IMR-90 (cell line): ENCODE measurements at regions not wholly inside any gene's neighbourhood (a gene's known extent, or its start where the extent isn't known, plus 50 kb on each side); places are given as distances from the start of the nearest gene placed in this dataset.
A peak's percentile ranks its signal among the peaks of the same experiment; 100 is the strongest.

Experiments used
- ATAC-seq: fragments of 200-7000 bp; cut with Tn5 transposase; 2 replicates; pipeline ENCODE4 v1.9.1; 2020; ENCODE audit warnings: low read depth, mild to moderate bottlenecking, moderate library complexity
- BruUV-seq: library from RNA; stranded (reverse); fragments of 400-500 nt; replicated peaks from 2 replicates; lab custom pipeline; 2021; lab: Mats Ljungman, UMichigan
- CTCF ChIA-PET: fragments of 300-600 bp; formaldehyde crosslinking; extraction: SDS; loops from one replicate; lab custom pipeline; 2021; ENCODE audit warnings: antibody characterized with exemption; lab: Yijun Ruan, JAX
- POLR2A ChIA-PET: fragments of 300-600 bp; sonication (Branson Sonifier 250); formaldehyde crosslinking; loops from one replicate; lab custom pipeline; 2022; ENCODE audit warnings: antibody characterized with exemption; ENCODE audit not compliant: unreplicated experiment; lab: Charles Lee
- DNase-seq: peaks from one replicate; pipeline ENCODE4 v3.0.0; 2013
- H2AFZ ChIP-seq: replicated peaks from 2 replicates; pipeline ENCODE3; 2013; ENCODE audit warnings: low read length, mild to moderate bottlenecking; ENCODE audit not compliant: poor library complexity
- H2AK5ac ChIP-seq: 2 replicates; pipeline ENCODE4 v1.6.1; 2013; ENCODE audit warnings: low read depth, low read length, inconsistent platforms
- H2AK9ac ChIP-seq: replicated peaks from 2 replicates; pipeline ENCODE3; 2013; ENCODE audit warnings: mild to moderate bottlenecking, low read depth, low read length, moderate library complexity; ENCODE audit not compliant: poor library complexity
- H2BK120ac ChIP-seq: 2 replicates; pipeline ENCODE4 v1.6.1; 2013; ENCODE audit warnings: low read depth, low read length, inconsistent platforms
- H2BK15ac ChIP-seq: 3 replicates; pipeline ENCODE4 v1.6.1; 2013; ENCODE audit warnings: low read depth, low read length, inconsistent platforms
- H2BK20ac ChIP-seq: 2 replicates; pipeline ENCODE4 v1.6.1; 2013; ENCODE audit warnings: low read depth, mild to moderate bottlenecking, inconsistent platforms, low read length, moderate library complexity
- H2BK5ac ChIP-seq: 2 replicates; pipeline ENCODE4 v1.6.1; 2013; ENCODE audit warnings: mild to moderate bottlenecking, low read depth, low read length, inconsistent platforms; ENCODE audit not compliant: poor library complexity, severe bottlenecking
- H3K14ac ChIP-seq: replicated peaks from 2 replicates; pipeline ENCODE4 v1.6.1; 2013; ENCODE audit warnings: low read depth, low read length, inconsistent platforms
- H3K18ac ChIP-seq: 2 replicates; pipeline ENCODE4 v1.6.1; 2013; ENCODE audit warnings: low read depth, low read length, control low read depth
- H3K23ac ChIP-seq: 2 replicates; pipeline ENCODE4 v1.6.1; 2013; ENCODE audit warnings: low read depth, low read length, inconsistent platforms
- H3K27ac ChIP-seq: 2 replicates; pipeline ENCODE4 v1.5.1; 2013; ENCODE audit warnings: mild to moderate bottlenecking, control low read depth, low read length; ENCODE audit not compliant: insufficient read depth
- H3K27me3 ChIP-seq: 2 replicates; pipeline ENCODE4 v1.6.1; 2013; ENCODE audit warnings: low read length; ENCODE audit not compliant: control insufficient read depth, insufficient read depth
- H3K36me3 ChIP-seq: 2 replicates; pipeline ENCODE4 v1.6.1; 2013; ENCODE audit warnings: low read length, mixed read lengths; ENCODE audit not compliant: control insufficient read depth, insufficient read depth
- H3K4ac ChIP-seq: 2 replicates; pipeline ENCODE4 v1.6.1; 2013; ENCODE audit warnings: low read depth, low read length, inconsistent platforms
- H3K4me1 ChIP-seq: 2 replicates; pipeline ENCODE4 v1.6.1; 2013; ENCODE audit warnings: low read length, mixed read lengths; ENCODE audit not compliant: control insufficient read depth, insufficient read depth
- H3K4me2 ChIP-seq: 2 replicates; pipeline ENCODE4 v1.6.1; 2013; ENCODE audit warnings: low read depth, mild to moderate bottlenecking, control low read depth, low read length, moderate library complexity
- H3K4me3 ChIP-seq: 2 replicates; pipeline ENCODE4 v1.5.1; 2013; ENCODE audit warnings: low read depth, mild to moderate bottlenecking, control low read depth, low read length, moderate library complexity; ENCODE audit not compliant: insufficient read depth
- H3K56ac ChIP-seq: 2 replicates; pipeline ENCODE4 v1.6.1; 2013; ENCODE audit warnings: low read length, inconsistent platforms; ENCODE audit not compliant: insufficient read depth; ENCODE audit errors: extremely low read depth
- H3K79me1 ChIP-seq, 2 experiments: 2 replicates each; pipeline ENCODE4 v1.6.1; 2013; ENCODE audit warnings: low read length in 2 of 2, inconsistent platforms in 1 of 2, low read depth in 1 of 2
- H3K9ac ChIP-seq: 2 replicates; pipeline ENCODE4 v1.6.1; 2013; ENCODE audit warnings: low read depth, low read length, control low read depth
- H3K9me1 ChIP-seq: 2 replicates; pipeline ENCODE4 v1.6.1; 2013; ENCODE audit warnings: low read length, inconsistent platforms; ENCODE audit not compliant: insufficient read depth
- H3K9me3 ChIP-seq: 2 replicates; pipeline ENCODE4 v1.6.1; 2013; ENCODE audit warnings: low read length; ENCODE audit not compliant: control insufficient read depth, insufficient read depth
- H4K20me1 ChIP-seq: 2 replicates; pipeline ENCODE4 v1.6.1; 2013; ENCODE audit warnings: low read length, inconsistent platforms; ENCODE audit not compliant: insufficient read depth
- H4K5ac ChIP-seq: 2 replicates; pipeline ENCODE4 v1.6.1; 2013; ENCODE audit warnings: mild to moderate bottlenecking, low read depth, low read length, control low read depth
- H4K8ac ChIP-seq, 2 experiments: 2 replicates each; pipeline ENCODE4 v1.6.1; 2013; ENCODE audit warnings: low read depth in 2 of 2, low read length in 2 of 2, control low read depth in 1 of 2, inconsistent platforms in 1 of 2
- H4K91ac ChIP-seq: 2 replicates; pipeline ENCODE4 v1.6.1; 2013; ENCODE audit warnings: low read depth, low read length, inconsistent platforms; ENCODE audit not compliant: insufficient read depth
- FOS ChIP-seq: fragments of 150-350 bp; IDR thresholded peaks from 2 replicates; pipeline ENCODE4 v1.6.1; 2016; ENCODE audit warnings: low read depth, low read length
- MAFK ChIP-seq: IDR thresholded peaks from 2 replicates; pipeline ENCODE4 v1.6.1; 2012; ENCODE audit warnings: low read depth, low read length, improper control_type of control experiment
- MAZ ChIP-seq: IDR thresholded peaks from 2 replicates; pipeline ENCODE4 v1.6.1; 2012; ENCODE audit warnings: low read depth, mild to moderate bottlenecking, low read length, improper control_type of control experiment, moderate library complexity, borderline replicate concordance
- NFE2L2 ChIP-seq: fragments of 150-350 bp; IDR thresholded peaks from 2 replicates; pipeline ENCODE4 v1.6.1; 2016; ENCODE audit warnings: low read depth, mild to moderate bottlenecking, low read length
- SMC3 ChIP-seq: fragments of 150-350 bp; IDR thresholded peaks from 2 replicates; pipeline ENCODE4 v1.6.1; 2016; ENCODE audit warnings: low read depth, mild to moderate bottlenecking, antibody characterized with exemption, low read length, moderate library complexity
- WGBS, 2 experiments: methylation state at CpG; one replicate each; pipeline versions ENCODE4 v1.1.5 to v1.1.7; 2013; ENCODE audit warnings: missing lambda C conversion rate in 2 of 2; ENCODE audit not compliant: insufficient read length in 1 of 2; ENCODE audit errors: extremely low coverage in 2 of 2; 5-methylcytosine and 5-hydroxymethylcytosine counted together
- dilution Hi-C: fragments of 300-500 bp; cut with HindIII; formaldehyde crosslinking; loops from one replicate; pipeline ENCODE4 v1.14.3; 2018; ENCODE audit warnings: low sequenced_read_pairs; ENCODE audit not compliant: unreplicated experiment
- in situ Hi-C: fragments of 300-500 bp; cut with MboI; formaldehyde crosslinking; loops from 3 replicates; pipeline ENCODE4 v1.14.3; 2019; ENCODE audit warnings: low sequenced_read_pairs, inconsistent platforms, mixed read lengths
- intact Hi-C: fragments of 100-400 bp; cut with micrococcal nuclease; formaldehyde crosslinking; loops from 2 replicates; pipeline ENCODE4 v1.10.0; 2022
- TF ChIP-seq, protein P1 (sequence below): fragments of 150-350 bp; IDR thresholded peaks from 2 replicates; pipeline ENCODE4 v1.6.1; 2016; ENCODE audit warnings: low read depth, mild to moderate bottlenecking, low read length, moderate library complexity, borderline replicate concordance
- TF ChIP-seq, protein P2 (sequence below): conservative IDR thresholded peaks from 2 replicates; pipeline ENCODE4 v1.5.1; 2012; ENCODE audit warnings: mild to moderate bottlenecking, low read depth, low read length, improper control_type of control experiment

DNA sequence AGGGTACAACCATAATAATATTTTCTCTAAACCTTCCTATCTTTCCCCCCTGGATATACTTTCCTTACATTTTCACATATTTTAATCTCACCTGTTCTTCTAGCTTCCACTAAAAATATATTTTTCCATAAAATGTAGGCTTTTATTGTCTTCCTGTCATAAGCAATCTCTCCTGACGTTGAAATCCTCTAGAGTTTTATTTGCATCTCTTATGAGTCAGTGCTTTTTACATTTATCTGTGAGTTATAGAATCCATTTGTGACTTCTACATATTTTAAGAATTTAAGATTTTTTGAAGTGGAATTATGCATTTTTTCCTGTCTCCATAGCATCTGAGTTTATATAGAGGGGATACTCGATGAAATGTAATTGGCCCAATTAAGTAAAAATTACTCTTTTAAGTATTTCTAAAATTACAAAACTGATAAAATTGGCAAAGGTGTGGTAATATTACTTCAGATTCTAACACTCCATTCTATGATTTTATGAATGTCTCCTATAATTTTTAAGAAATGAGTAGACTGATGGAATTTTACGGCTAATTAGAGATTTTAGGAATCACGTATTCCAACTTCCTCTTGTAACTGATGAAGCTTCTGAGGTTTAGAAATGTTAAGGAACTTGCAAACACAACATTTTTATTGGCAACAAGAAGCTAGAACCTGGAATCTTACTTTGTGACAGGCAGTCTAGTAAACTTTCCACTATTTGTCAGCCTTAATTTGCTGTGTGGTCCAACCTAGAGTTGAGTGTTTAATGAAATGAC lies 422.9 kb upstream of the SEMA3A start:
- no peaks in the 10 kb centered on the region for H3K9me1 ChIP-seq
- no peak overlapping the region for H3K4me2 ChIP-seq
- no peaks in the 10 kb centered on the region for H3K27me3 ChIP-seq
- POLR2A ChIA-PET = no interaction called here
- no peak overlapping the region for H2BK15ac ChIP-seq
- H2BK120ac ChIP-seq = no peak overlapping the region
- no peak overlapping the region for H2AK9ac ChIP-seq
- no peak overlapping the region for H3K14ac ChIP-seq
- no peak overlapping the region for H3K9ac ChIP-seq
- H4K20me1 ChIP-seq = no peaks in the 10 kb centered on the region
- DNase-seq (no peak), ATAC-seq (no peak)
- H3K56ac ChIP-seq = no peak overlapping the region
- H3K18ac ChIP-seq = no peak overlapping the region
- H2BK5ac ChIP-seq = no peak overlapping the region
- no peak overlapping the region for H2AK5ac ChIP-seq
- no peaks in the 10 kb centered on the region for H3K9me3 ChIP-seq
- no peak overlapping the region for H4K91ac ChIP-seq
- no peaks in the 10 kb centered on the region for H3K4me1 ChIP-seq
- no CpG with 5 or more reads among the region's 4 CpGs for WGBS, 2 experiments
- TF ChIP-seq, protein P1, sequence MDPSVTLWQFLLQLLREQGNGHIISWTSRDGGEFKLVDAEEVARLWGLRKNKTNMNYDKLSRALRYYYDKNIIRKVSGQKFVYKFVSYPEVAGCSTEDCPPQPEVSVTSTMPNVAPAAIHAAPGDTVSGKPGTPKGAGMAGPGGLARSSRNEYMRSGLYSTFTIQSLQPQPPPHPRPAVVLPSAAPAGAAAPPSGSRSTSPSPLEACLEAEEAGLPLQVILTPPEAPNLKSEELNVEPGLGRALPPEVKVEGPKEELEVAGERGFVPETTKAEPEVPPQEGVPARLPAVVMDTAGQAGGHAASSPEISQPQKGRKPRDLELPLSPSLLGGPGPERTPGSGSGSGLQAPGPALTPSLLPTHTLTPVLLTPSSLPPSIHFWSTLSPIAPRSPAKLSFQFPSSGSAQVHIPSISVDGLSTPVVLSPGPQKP = no peak
- TF ChIP-seq, protein P2, sequence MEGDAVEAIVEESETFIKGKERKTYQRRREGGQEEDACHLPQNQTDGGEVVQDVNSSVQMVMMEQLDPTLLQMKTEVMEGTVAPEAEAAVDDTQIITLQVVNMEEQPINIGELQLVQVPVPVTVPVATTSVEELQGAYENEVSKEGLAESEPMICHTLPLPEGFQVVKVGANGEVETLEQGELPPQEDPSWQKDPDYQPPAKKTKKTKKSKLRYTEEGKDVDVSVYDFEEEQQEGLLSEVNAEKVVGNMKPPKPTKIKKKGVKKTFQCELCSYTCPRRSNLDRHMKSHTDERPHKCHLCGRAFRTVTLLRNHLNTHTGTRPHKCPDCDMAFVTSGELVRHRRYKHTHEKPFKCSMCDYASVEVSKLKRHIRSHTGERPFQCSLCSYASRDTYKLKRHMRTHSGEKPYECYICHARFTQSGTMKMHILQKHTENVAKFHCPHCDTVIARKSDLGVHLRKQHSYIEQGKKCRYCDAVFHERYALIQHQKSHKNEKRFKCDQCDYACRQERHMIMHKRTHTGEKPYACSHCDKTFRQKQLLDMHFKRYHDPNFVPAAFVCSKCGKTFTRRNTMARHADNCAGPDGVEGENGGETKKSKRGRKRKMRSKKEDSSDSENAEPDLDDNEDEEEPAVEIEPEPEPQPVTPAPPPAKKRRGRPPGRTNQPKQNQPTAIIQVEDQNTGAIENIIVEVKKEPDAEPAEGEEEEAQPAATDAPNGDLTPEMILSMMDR = no peak
- TF ChIP-seq MAZ (no peak), NFE2L2 (no peak), MAFK (no peak), FOS (no peak), SMC3 (no peak)
- H3K4ac ChIP-seq = no peak overlapping the region
- no peak overlapping the region for H2AFZ ChIP-seq
- H3K79me1 ChIP-seq = no peaks in the 10 kb centered on the region
- no peak overlapping the region for H3K23ac ChIP-seq
- H4K8ac ChIP-seq = no peak overlapping the region
- 0 out of 2 replicates have a peak overlapping the region, but pooled peaks have one; percentile 35 for H2BK20ac ChIP-seq
- H3K36me3 ChIP-seq = no peaks in the 10 kb centered on the region
- H3K27ac ChIP-seq = no peak overlapping the region
- CTCF ChIA-PET = no interaction called here
- no peak overlapping the region for H4K5ac ChIP-seq
- BruUV-seq = no TSS peak
- in situ Hi-C loops = no loop called here
- dilution Hi-C loops = no loop called here
- intact Hi-C loops = no loop called here
- no peak overlapping the region for H3K4me3 ChIP-seq
